Suprapubic skin (tissue), 4 donors: ENCODE measurements at regions not wholly inside any gene's neighbourhood (a gene's known extent, or its start where the extent isn't known, plus 50 kb on each side); places are given as distances from the start of the nearest gene placed in this dataset.

Source experiments
- DNase-seq, 2 donors: peaks; one replicate each; pipeline ENCODE4 v3.0.0-alpha.2; 2019; ENCODE audit warnings: low spot score in 2 of 2
- H3K27ac ChIP-seq: fragments of 200-600 bp; sonication (generic); one replicate; pipeline ENCODE4 v1.5.1; 2019
- H3K27me3 ChIP-seq: fragments of 200-600 bp; sonication (generic); one replicate; pipeline ENCODE4 v1.5.1; 2019
- H3K36me3 ChIP-seq: fragments of 200-600 bp; sonication (generic); one replicate; pipeline ENCODE4 v1.5.1; 2019
- H3K4me1 ChIP-seq: fragments of 200-600 bp; sonication (generic); one replicate; pipeline ENCODE4 v1.5.1; 2019
- H3K4me3 ChIP-seq: fragments of 200-600 bp; sonication (generic); one replicate; pipeline ENCODE4 v1.5.1; 2019; ENCODE audit warnings: mild to moderate bottlenecking
- H3K9me3 ChIP-seq: fragments of 200-600 bp; sonication (generic); one replicate; pipeline ENCODE4 v1.5.1; 2019
- CTCF ChIP-seq, 2 donors: fragments of 200-600 bp in 1 of 2; fragments of 450-650 bp in 1 of 2; sonication (generic) in 1 of 2; IDR thresholded peaks; one replicate each; pipeline ENCODE4 v1.5.1; 2016 to 2019; ENCODE audit warnings: antibody characterized with exemption in 2 of 2, mild to moderate bottlenecking in 1 of 2, moderate library complexity in 1 of 2
- EP300 ChIP-seq: sonication (generic); formaldehyde crosslinking; IDR thresholded peaks from one replicate; pipeline ENCODE4 v1.6.1; 2017; ENCODE audit warnings: antibody characterized with exemption
- POLR2A ChIP-seq, 2 donors: fragments of 450-650 bp; IDR thresholded peaks; one replicate each; pipeline ENCODE4 v1.6.1; 2017; ENCODE audit warnings: antibody characterized with exemption in 2 of 2, mild to moderate bottlenecking in 2 of 2, moderate library complexity in 2 of 2
- POLR2AphosphoS5 ChIP-seq, 3 donors: sonication (generic); formaldehyde crosslinking; IDR thresholded peaks; one replicate each; pipeline ENCODE4 v1.6.1; 2017; ENCODE audit warnings: antibody characterized with exemption in 3 of 3
- WGBS: methylation state at CpG from one replicate; pipeline ENCODE4 v1.1.5; 2018; 5-methylcytosine and 5-hydroxymethylcytosine counted together

GRCh38 chr9:109574061-109574882, 76.2 kb upstream of the PTPN3 start:
- no peaks in the 10 kb centered on the region for H3K9me3 ChIP-seq
- TF ChIP-seq POLR2A (IDR thresholded peaks at IDR 0.05): no peak
- no peak for TF ChIP-seq POLR2AphosphoS5 (IDR thresholded peaks at IDR 0.05)
- TF ChIP-seq EP300: no peak
- peak; percentile 58 to 61 for TF ChIP-seq CTCF (IDR thresholded peaks at IDR 0.05)
- no peaks in the 10 kb centered on the region for H3K4me1 ChIP-seq
- no peak for DNase-seq
- no peaks in the 10 kb centered on the region for H3K27me3 ChIP-seq
- no peak overlapping the region for H3K4me3 ChIP-seq
- no peak overlapping the region for H3K27ac ChIP-seq
- 16% methylated on average over 2 of the region's 2 CpGs for WGBS
- no peaks in the 10 kb centered on the region for H3K36me3 ChIP-seq

- no peaks in the 10 kb centered on the region for H3K9me3 ChIP-seq
- 69% methylated on average over 3 of the region's 3 CpGs for WGBS
- TF ChIP-seq EP300 (no peak), POLR2AphosphoS5 (IDR thresholded peaks at IDR 0.05) (no peak), CTCF (IDR thresholded peaks at IDR 0.05) (no peak), POLR2A (IDR thresholded peaks at IDR 0.05) (no peak)
- H3K36me3 ChIP-seq: no peaks in the 10 kb centered on the region
- no peak overlapping the region for H3K4me3 ChIP-seq
- H3K4me1 ChIP-seq: no peaks in the 10 kb centered on the region
- no peaks in the 10 kb centered on the region for H3K27me3 ChIP-seq
- no peak for DNase-seq
- H3K27ac ChIP-seq: no peak overlapping the region
Measured at GRCh38 chr9:109576762-109577161, 78.7 kb upstream of the PTPN3 start.

- Histone ChIP-seq H3K4me3 (no peak overlapping the region), H3K4me1 (no peaks in the 10 kb centered on the region), H3K27ac (no peak overlapping the region), H3K27me3 (no peaks in the 10 kb centered on the region), H3K9me3 (no peaks in the 10 kb centered on the region), H3K36me3 (no peaks in the 10 kb centered on the region)
- WGBS: 88% methylated on average over 6 of the region's 6 CpGs
- no peak for DNase-seq
- no peak for TF ChIP-seq CTCF (IDR thresholded peaks at IDR 0.05)
- TF ChIP-seq POLR2A (IDR thresholded peaks at IDR 0.05): no peak
- TF ChIP-seq EP300: no peak
- TF ChIP-seq POLR2AphosphoS5 (IDR thresholded peaks at IDR 0.05): no peak
Measured at GRCh38 chr9:109579191-109579948, 81.3 kb upstream of the PTPN3 start.

GRCh38 chr9:109582386-109582785, 84.3 kb upstream of the PTPN3 start:
- no peaks in the 10 kb centered on the region for H3K27me3 ChIP-seq
- TF ChIP-seq CTCF (IDR thresholded peaks at IDR 0.05): no peak
- TF ChIP-seq POLR2AphosphoS5 (IDR thresholded peaks at IDR 0.05): no peak
- no peak for TF ChIP-seq POLR2A (IDR thresholded peaks at IDR 0.05)
- no peak for TF ChIP-seq EP300
- H3K4me3 ChIP-seq: no peak overlapping the region
- H3K4me1 ChIP-seq: no peaks in the 10 kb centered on the region
- H3K9me3 ChIP-seq: no peaks in the 10 kb centered on the region
- no peak for DNase-seq
- no peak overlapping the region for H3K27ac ChIP-seq
- H3K36me3 ChIP-seq: no peaks in the 10 kb centered on the region

- DNase-seq: no peak
Measured at GRCh38 chr9:109584205-109584604, 86.1 kb upstream of the PTPN3 start.

More at GRCh38 chr9:109584205-109584604, 86.1 kb upstream of the PTPN3 start:
- Histone ChIP-seq H3K4me3 (no peak overlapping the region), H3K27me3 (no peaks in the 10 kb centered on the region), H3K27ac (no peak overlapping the region), H3K9me3 (no peaks in the 10 kb centered on the region), H3K4me1 (no peaks in the 10 kb centered on the region), H3K36me3 (no peaks in the 10 kb centered on the region)
- TF ChIP-seq POLR2A (IDR thresholded peaks at IDR 0.05) (no peak), CTCF (IDR thresholded peaks at IDR 0.05) (no peak), POLR2AphosphoS5 (IDR thresholded peaks at IDR 0.05) (no peak), EP300 (no peak)
- 64% methylated on average over 4 of the region's 4 CpGs for WGBS
